Coronary artery (tissue), 2 donors: ENCODE measurements at regions not wholly inside any gene's neighbourhood (a gene's known extent, or its start where the extent isn't known, plus 50 kb on each side); places are given as distances from the start of the nearest gene placed in this dataset.

Source experiments
- DNase-seq: peaks from one replicate; pipeline ENCODE4 v3.0.0-alpha.2; 2017; ENCODE audit warnings: low spot score
- H3K27ac ChIP-seq, 2 donors: fragments of 200-600 bp; sonication (generic); one replicate each; pipeline ENCODE4 v1.5.1; 2016 to 2019
- H3K4me3 ChIP-seq: fragments of 200-600 bp; sonication (generic); 2 replicates; pipeline ENCODE4 v1.5.1; 2016; ENCODE audit warnings: mild to moderate bottlenecking, moderate library complexity
- CTCF ChIP-seq: fragments of 200-600 bp; sonication (generic); IDR thresholded peaks from one replicate; pipeline ENCODE4 v1.5.1; 2019; ENCODE audit warnings: antibody characterized with exemption

DNA sequence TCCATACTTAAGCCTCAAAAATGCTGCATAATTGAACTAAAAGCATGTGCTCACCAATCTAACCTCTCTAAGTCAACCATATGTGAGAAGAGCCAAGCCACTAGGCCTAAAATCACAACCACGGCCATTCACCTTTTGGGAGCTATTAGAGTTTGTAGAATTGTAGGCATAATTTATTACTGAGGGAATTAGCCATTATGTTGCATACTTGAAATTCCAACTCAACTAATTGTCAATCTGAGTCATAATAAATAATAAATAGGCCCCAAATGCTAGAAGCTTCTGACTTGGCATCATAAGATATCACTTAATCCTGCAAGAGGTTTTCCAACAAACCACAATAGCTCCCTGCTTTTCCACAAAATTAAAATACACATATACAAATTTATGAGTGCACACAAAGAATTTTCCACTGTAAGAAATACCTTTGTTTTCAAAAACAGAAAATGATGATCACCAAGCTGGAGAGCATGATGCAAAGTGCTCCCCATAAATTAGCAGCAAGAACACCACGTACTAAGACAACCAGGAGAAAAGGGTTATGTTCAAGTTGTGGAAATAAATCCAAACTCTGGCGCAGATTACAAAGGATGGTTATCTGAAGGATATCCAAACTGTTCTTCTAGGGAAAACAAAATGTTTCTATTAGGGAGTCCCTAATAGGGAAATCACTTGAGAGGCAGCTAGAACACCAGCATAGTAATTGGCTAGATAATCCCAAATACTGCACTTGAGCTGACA lies 250.0 kb upstream of the SLC30A5 start:
- TF ChIP-seq CTCF: no peak
- no peak for DNase-seq
- Histone ChIP-seq H3K27ac (no peak overlapping the region), H3K4me3 (no peak overlapping the region)

DNA sequence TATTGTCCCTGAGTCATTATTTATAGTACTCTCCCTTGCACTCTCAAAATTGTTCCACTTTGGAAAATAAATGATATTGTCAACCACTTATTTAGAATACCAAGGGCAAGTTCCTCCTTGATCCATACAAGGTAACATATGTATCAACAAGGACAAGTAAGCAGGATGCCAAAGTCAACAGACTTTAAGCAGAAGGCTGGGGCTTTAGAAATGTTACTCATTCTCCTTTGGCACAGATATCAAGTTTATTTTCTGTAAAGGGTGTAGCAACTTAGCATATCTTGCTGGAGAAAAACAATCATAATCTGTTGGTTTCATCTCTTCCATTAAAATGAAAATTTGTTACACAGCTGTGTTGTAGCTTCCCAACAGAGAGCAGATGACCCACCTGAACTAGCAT lies 248.7 kb upstream of the SLC30A5 start:
- TF ChIP-seq CTCF: no peak
- Histone ChIP-seq H3K27ac (no peak overlapping the region), H3K4me3 (no peak overlapping the region)
- DNase-seq: no peak

DNA sequence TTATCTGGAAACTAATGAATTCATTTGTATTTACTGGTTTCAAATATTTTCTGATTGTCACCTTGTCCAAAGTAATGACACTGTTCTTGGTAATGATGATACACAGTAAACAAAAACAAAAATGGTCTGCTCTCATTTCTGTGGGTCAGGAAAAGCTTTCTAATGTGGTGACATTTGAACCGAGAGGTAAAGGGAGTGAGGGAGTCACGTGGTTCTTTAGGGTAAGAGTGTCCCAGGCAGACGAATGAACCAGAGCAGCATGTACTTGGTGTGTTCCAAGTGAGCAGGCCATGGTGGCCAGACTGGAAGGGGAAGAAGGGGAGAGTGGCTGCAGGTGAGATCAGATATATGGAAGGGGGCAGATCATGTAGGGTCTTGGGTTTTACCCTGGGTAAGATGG lies 247.0 kb upstream of the SLC30A5 start:
- TF ChIP-seq CTCF: no peak
- DNase-seq: no peak
- H3K27ac ChIP-seq: no peak overlapping the region
- no peak overlapping the region for H3K4me3 ChIP-seq

DNA sequence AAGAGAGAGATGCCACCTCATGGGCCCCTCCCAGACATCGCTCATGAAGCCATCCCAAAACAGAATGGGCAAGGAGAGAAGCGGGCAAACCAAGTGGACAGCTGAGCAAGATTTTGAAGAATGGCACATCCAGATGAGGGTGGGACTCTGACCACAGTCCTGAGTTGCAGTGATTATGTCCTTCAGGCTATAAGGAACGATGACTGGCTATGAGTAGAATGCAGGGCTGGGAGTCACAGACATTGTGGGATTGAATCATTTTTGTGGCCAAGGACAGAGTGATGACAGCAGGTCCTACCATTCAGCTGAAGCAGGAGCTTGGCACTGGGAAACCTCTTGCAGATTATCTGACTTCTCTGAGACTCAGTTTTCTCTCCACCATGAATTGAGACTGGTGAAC lies 245.7 kb upstream of the SLC30A5 start:
- no peak for TF ChIP-seq CTCF
- Histone ChIP-seq H3K4me3 (no peak overlapping the region), H3K27ac (no peak overlapping the region)
- no peak for DNase-seq

GRCh38 chr5:68849103-68849502 lies 244.7 kb upstream of the SLC30A5 start:
- no peak for TF ChIP-seq CTCF
- no peak for DNase-seq
- Histone ChIP-seq H3K27ac (no peak overlapping the region), H3K4me3 (no peak overlapping the region)

GRCh38 chr5:68849906-68850305 lies 243.9 kb upstream of the SLC30A5 start:
- H3K4me3 ChIP-seq: no peak overlapping the region
- TF ChIP-seq CTCF: no peak
- no peak overlapping the region for H3K27ac ChIP-seq
- no peak for DNase-seq

- no peak for DNase-seq
- Histone ChIP-seq H3K27ac (no peak overlapping the region), H3K4me3 (no peak overlapping the region)
- TF ChIP-seq CTCF: no peak
Measured at GRCh38 chr5:68861099-68861498, 232.7 kb upstream of the SLC30A5 start.
